ENCODE measurements at regions not wholly inside any gene's neighbourhood (a gene's known extent, or its start where the extent isn't known, plus 50 kb on each side); places are given as distances from the start of the nearest gene placed in this dataset.

DNA sequence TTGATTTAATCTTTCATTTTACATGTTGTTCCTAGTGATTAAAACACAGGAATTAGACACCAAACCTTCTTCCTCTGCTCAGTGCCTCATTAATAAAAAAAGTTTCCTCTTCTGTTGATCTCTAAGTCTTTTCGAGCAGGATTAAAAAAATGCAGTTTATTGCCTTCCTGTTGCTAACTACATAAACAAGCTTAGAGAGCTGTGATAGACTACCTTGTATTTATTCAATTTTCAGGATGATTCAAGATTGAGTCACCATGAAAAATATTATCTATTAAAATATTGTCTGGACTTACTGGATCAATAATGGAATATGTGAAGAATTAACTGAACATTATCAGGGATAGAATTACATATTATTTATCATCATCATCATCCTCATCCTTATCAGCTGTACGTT is 1089.6 kb upstream of the CNTNAP5 start:
- intact Hi-C loops (cut with micrococcal nuclease): no loop called here
- no peak for TF ChIP-seq CTCF (IDR thresholded peaks at IDR 0.05)
- ATAC-seq: no peak
- H3K4me1 Mint-ChIP-seq: no peaks in the 10 kb centered on the region
- no peak overlapping the region for H3K27ac Mint-ChIP-seq
- H3K9me3 Mint-ChIP-seq: peaks cover 4% of the 10 kb centered on the region in 2 donors
- no peak overlapping the region for H3K4me3 ChIP-seq (ENCODE audit: low read length)
- no peak for DNase-seq
- no peaks in the 10 kb centered on the region for H3K4me1 ChIP-seq (ENCODE audit: control insufficient read depth, insufficient read depth, low read length)
- no peaks in the 10 kb centered on the region for H3K27me3 ChIP-seq (ENCODE audit: control insufficient read depth, insufficient read depth, low read length)
- H3K27ac ChIP-seq (ENCODE audit: low read length): no peak overlapping the region
- WGBS (ENCODE audit: insufficient coverage): 40% methylated on average over 1 of the region's 2 CpGs
- no peaks in the 10 kb centered on the region for H3K36me3 Mint-ChIP-seq
- no peaks in the 10 kb centered on the region for H3K9me3 ChIP-seq (ENCODE audit: control insufficient read depth, insufficient read depth, low read length)
- no peaks in the 10 kb centered on the region for H3K36me3 ChIP-seq (ENCODE audit: control insufficient read depth, insufficient read depth, low read length)
- H3K4me3 Mint-ChIP-seq: no peak overlapping the region
- no peaks in the 10 kb centered on the region for H3K27me3 Mint-ChIP-seq (ENCODE audit: low read depth in 2 of 2)

DNA sequence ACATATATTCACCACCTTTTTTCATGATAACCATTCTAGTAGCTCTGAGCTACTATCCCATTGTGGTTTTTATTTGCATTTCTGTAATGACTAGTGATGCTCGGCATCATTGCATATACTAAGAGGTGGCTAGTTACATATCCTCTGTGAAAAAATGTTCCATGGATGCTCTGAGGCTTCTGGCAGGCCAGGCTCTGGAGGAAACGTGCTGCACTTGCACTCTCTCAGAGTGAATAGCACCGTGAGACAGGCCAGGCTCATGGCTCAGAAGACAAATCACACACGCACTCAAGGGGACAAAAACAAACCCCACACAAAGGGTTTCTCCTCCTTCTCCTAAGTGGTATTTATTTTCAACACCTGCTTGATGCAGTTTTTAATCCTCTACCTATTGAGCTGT is 1085.3 kb upstream of the CNTNAP5 start:
- no peak for TF ChIP-seq CTCF (IDR thresholded peaks at IDR 0.05)
- H3K36me3 Mint-ChIP-seq: no peaks in the 10 kb centered on the region
- Histone ChIP-seq H3K9me3 (ENCODE audit: control insufficient read depth, insufficient read depth, low read length) (no peaks in the 10 kb centered on the region), H3K36me3 (ENCODE audit: control insufficient read depth, insufficient read depth, low read length) (no peaks in the 10 kb centered on the region), H3K4me1 (ENCODE audit: control insufficient read depth, insufficient read depth, low read length) (no peaks in the 10 kb centered on the region), H3K27ac (ENCODE audit: low read length) (no peak overlapping the region), H3K27me3 (ENCODE audit: control insufficient read depth, insufficient read depth, low read length) (no peaks in the 10 kb centered on the region), H3K4me3 (ENCODE audit: low read length) (no peak overlapping the region)
- H3K4me3 Mint-ChIP-seq: no peak overlapping the region
- intact Hi-C loops (cut with micrococcal nuclease): no loop called here
- no peak overlapping the region for H3K27ac Mint-ChIP-seq
- H3K27me3 Mint-ChIP-seq (ENCODE audit: low read depth in 2 of 2): no peaks in the 10 kb centered on the region
- no peaks in the 10 kb centered on the region for H3K4me1 Mint-ChIP-seq
- 86% methylated on average over 4 of the region's 4 CpGs for WGBS (ENCODE audit: insufficient coverage)
- peaks cover 7 to 11% of the 10 kb centered on the region in 2 donors for H3K9me3 Mint-ChIP-seq
- no peak for DNase-seq
- ATAC-seq: no peak

GRCh38 chr2:122949523-122949922 is 1075.6 kb upstream of the CNTNAP5 start:
- ATAC-seq (no peak), DNase-seq (no peak)
- Histone ChIP-seq H3K27me3 (ENCODE audit: control insufficient read depth, insufficient read depth, low read length) (no peaks in the 10 kb centered on the region), H3K4me3 (ENCODE audit: low read length) (no peak overlapping the region), H3K4me1 (ENCODE audit: control insufficient read depth, insufficient read depth, low read length) (no peaks in the 10 kb centered on the region), H3K27ac (ENCODE audit: low read length) (no peak overlapping the region), H3K36me3 (ENCODE audit: control insufficient read depth, insufficient read depth, low read length) (no peaks in the 10 kb centered on the region), H3K9me3 (ENCODE audit: control insufficient read depth, insufficient read depth, low read length) (no peaks in the 10 kb centered on the region)
- Mint-ChIP-seq H3K27ac (no peak overlapping the region), H3K4me1 (no peaks in the 10 kb centered on the region), H3K9me3 (peaks cover 15 to 27% of the 10 kb centered on the region in 2 donors), H3K27me3 (ENCODE audit: low read depth in 2 of 2) (no peaks in the 10 kb centered on the region), H3K36me3 (peaks cover 18% of the 10 kb centered on the region), H3K4me3 (no peak overlapping the region)
- intact Hi-C loops (cut with micrococcal nuclease): no loop called here
- WGBS (ENCODE audit: insufficient coverage): 86% methylated on average over 1 of the region's 2 CpGs
- no peak for TF ChIP-seq CTCF (IDR thresholded peaks at IDR 0.05)

GRCh38 chr2:122955776-122956175 is 1069.3 kb upstream of the CNTNAP5 start:
- H3K4me1 Mint-ChIP-seq: no peaks in the 10 kb centered on the region
- TF ChIP-seq CTCF (IDR thresholded peaks at IDR 0.05): no peak
- H3K27me3 Mint-ChIP-seq (ENCODE audit: low read depth in 2 of 2): no peaks in the 10 kb centered on the region
- Histone ChIP-seq H3K9me3 (ENCODE audit: control insufficient read depth, insufficient read depth, low read length) (peaks cover 5% of the 10 kb centered on the region), H3K36me3 (ENCODE audit: control insufficient read depth, insufficient read depth, low read length) (no peaks in the 10 kb centered on the region), H3K27ac (ENCODE audit: low read length) (no peak overlapping the region), H3K4me1 (ENCODE audit: control insufficient read depth, insufficient read depth, low read length) (no peaks in the 10 kb centered on the region), H3K27me3 (ENCODE audit: control insufficient read depth, insufficient read depth, low read length) (no peaks in the 10 kb centered on the region), H3K4me3 (ENCODE audit: low read length) (no peak overlapping the region)
- DNase-seq: no peak
- no peak overlapping the region for H3K4me3 Mint-ChIP-seq
- H3K36me3 Mint-ChIP-seq: peaks cover 18% of the 10 kb centered on the region
- WGBS (ENCODE audit: insufficient coverage): 80% methylated on average over 4 of the region's 4 CpGs
- peaks cover 12 to 15% of the 10 kb centered on the region in 2 donors for H3K9me3 Mint-ChIP-seq
- intact Hi-C loops (cut with micrococcal nuclease): no loop called here
- ATAC-seq: no peak
- H3K27ac Mint-ChIP-seq: no peak overlapping the region

Measured in natural killer cell (primary cell).